Breast epithelium (tissue), 4 donors: ENCODE measurements at regions not wholly inside any gene's neighbourhood (a gene's known extent, or its start where the extent isn't known, plus 50 kb on each side); places are given as distances from the start of the nearest gene placed in this dataset.

Source experiments
- DNase-seq, 2 donors: peaks; one replicate each; pipeline ENCODE4 v3.0.0-alpha.2; 2019; ENCODE audit warnings: low spot score in 2 of 2
- H3K27ac ChIP-seq, 2 donors: fragments of 200-600 bp; sonication (generic) in 1 of 2; one replicate each; pipeline ENCODE4 v1.5.1; 2016 to 2019; ENCODE audit warnings: mild to moderate bottlenecking in 1 of 2
- H3K27me3 ChIP-seq, 2 donors: fragments of 200-600 bp; sonication (generic) in 1 of 2; one replicate each; pipeline versions ENCODE4 v1.5.1 to v1.6.0; 2017 to 2019; ENCODE audit warnings: control low read depth in 1 of 2, mild to moderate bottlenecking in 1 of 2
- H3K36me3 ChIP-seq: fragments of 200-600 bp; one replicate; pipeline ENCODE4 v1.5.1; 2019
- H3K4me1 ChIP-seq, 2 donors: fragments of 200-600 bp; sonication (generic); one replicate each; pipeline ENCODE4 v1.5.1; 2016 to 2019; ENCODE audit warnings: control low read depth in 1 of 2
- H3K4me3 ChIP-seq, 3 donors: fragments of 200-600 bp; sonication (generic); 1 replicate in 2 of 3; 2 replicates in 1 of 3; pipeline ENCODE4 v1.5.1; 2016 to 2019; ENCODE audit warnings: mild to moderate bottlenecking in 3 of 3, moderate library complexity in 2 of 3
- H3K9me3 ChIP-seq, 2 donors: fragments of 200-600 bp; sonication (generic) in 1 of 2; one replicate each; pipeline ENCODE4 v1.5.1; 2016 to 2019; ENCODE audit warnings: control low read depth in 1 of 2
- POLR2A ChIP-seq: fragments of 450-650 bp; IDR thresholded peaks from one replicate; pipeline ENCODE4 v1.6.1; 2016; ENCODE audit warnings: antibody characterized with exemption, mild to moderate bottlenecking, moderate library complexity
- POLR2AphosphoS5 ChIP-seq, 3 donors: sonication (generic); formaldehyde crosslinking; IDR thresholded peaks; one replicate each; pipeline ENCODE4 v1.6.1; 2017; ENCODE audit warnings: antibody characterized with exemption in 3 of 3
- intact Hi-C: fragments of 100-400 bp; cut with DNase I; formaldehyde crosslinking; loops from one replicate; pipeline ENCODE4 v1.15.1; 2023; ENCODE audit warnings: low total_unique reads
- TF ChIP-seq, protein P1 (sequence below), 3 donors: fragments of 450-650 bp; IDR thresholded peaks; one replicate each; pipeline ENCODE4 v1.5.1; 2016 to 2017; ENCODE audit warnings: antibody characterized with exemption in 3 of 3, mild to moderate bottlenecking in 3 of 3, moderate library complexity in 3 of 3

DNA sequence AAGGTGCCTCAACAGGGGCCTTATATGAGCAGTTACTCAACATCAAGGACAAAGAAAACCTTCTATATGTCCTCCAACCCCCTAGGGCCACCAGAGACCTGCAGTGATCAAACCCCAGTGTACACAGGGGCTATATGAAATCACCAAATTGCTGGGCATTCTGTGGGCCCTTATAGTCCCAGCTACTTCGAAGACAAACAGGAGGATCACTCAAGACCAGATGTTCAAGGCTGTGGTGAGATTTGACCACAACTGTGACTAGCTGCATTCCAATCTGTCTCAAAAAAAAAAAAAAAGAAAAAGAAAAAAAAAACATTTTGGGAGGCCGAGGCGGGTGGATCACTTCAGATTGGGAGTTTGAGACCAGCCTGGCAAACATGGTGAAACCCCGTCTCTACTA lies 51.0 kb upstream of the PRB2 start:
- Histone ChIP-seq H3K36me3 (no peaks in the 10 kb centered on the region), H3K4me1 (no peaks in the 10 kb centered on the region), H3K9me3 (no peaks in the 10 kb centered on the region), H3K27ac (no peak overlapping the region), H3K27me3 (no peaks in the 10 kb centered on the region), H3K4me3 (no peak overlapping the region)
- TF ChIP-seq POLR2A (no peak), POLR2AphosphoS5 (IDR thresholded peaks at IDR 0.05) (no peak)
- TF ChIP-seq, protein P1, sequence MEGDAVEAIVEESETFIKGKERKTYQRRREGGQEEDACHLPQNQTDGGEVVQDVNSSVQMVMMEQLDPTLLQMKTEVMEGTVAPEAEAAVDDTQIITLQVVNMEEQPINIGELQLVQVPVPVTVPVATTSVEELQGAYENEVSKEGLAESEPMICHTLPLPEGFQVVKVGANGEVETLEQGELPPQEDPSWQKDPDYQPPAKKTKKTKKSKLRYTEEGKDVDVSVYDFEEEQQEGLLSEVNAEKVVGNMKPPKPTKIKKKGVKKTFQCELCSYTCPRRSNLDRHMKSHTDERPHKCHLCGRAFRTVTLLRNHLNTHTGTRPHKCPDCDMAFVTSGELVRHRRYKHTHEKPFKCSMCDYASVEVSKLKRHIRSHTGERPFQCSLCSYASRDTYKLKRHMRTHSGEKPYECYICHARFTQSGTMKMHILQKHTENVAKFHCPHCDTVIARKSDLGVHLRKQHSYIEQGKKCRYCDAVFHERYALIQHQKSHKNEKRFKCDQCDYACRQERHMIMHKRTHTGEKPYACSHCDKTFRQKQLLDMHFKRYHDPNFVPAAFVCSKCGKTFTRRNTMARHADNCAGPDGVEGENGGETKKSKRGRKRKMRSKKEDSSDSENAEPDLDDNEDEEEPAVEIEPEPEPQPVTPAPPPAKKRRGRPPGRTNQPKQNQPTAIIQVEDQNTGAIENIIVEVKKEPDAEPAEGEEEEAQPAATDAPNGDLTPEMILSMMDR (IDR thresholded peaks at IDR 0.05) = no peak
- DNase-seq = no peak
- intact Hi-C loops = no loop called here

GRCh38 chr12:11457996-11458645 lies 62.8 kb upstream of the PRB2 start:
- H3K36me3 ChIP-seq = no peaks in the 10 kb centered on the region
- H3K4me1 ChIP-seq = no peaks in the 10 kb centered on the region
- H3K27me3 ChIP-seq = no peaks in the 10 kb centered on the region
- H3K9me3 ChIP-seq = no peaks in the 10 kb centered on the region
- no peak for TF ChIP-seq POLR2A
- TF ChIP-seq POLR2AphosphoS5 (IDR thresholded peaks at IDR 0.05) = no peak
- TF ChIP-seq, protein P1 (IDR thresholded peaks at IDR 0.05) = no peak
- H3K27ac ChIP-seq = no peak overlapping the region
- intact Hi-C loops = no loop called here
- H3K4me3 ChIP-seq = no peak overlapping the region
- DNase-seq = no peak

DNA sequence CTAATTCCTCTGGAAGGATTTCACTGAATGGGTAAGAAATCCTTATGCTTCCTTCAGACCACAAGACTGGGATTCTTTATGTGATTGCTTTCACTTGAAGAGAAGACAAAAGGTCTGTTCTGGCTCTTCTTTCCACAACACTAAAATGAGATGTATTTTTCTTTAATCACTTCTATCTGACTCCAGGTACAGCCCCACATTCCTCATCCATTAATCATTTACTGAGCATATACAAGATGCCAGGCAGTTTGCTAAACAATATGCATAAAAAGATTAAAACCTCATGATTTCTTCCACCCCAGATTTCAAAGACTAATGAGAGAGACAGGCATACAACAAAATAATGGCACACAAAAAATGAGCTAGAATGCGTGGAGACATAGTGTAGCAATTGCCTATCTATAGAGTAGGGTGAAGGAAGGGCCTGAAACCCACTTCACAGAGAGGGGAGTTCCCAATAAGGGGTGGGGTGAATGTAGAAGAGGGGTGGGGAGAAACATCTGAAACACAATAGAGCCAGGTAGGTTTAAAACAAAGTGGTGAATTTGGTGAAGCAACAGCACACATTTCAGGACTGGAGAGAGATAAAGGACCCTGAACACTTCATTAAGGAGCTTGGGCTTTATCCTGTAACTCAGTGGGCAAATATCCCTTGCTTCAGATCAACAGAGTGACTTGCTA lies 65.1 kb upstream of the PRB2 start:
- H3K36me3 ChIP-seq = no peaks in the 10 kb centered on the region
- H3K9me3 ChIP-seq = no peaks in the 10 kb centered on the region
- no peaks in the 10 kb centered on the region for H3K4me1 ChIP-seq
- intact Hi-C loops = no loop called here
- DNase-seq = no peak
- no peak for TF ChIP-seq POLR2AphosphoS5 (IDR thresholded peaks at IDR 0.05)
- TF ChIP-seq, protein P1 (IDR thresholded peaks at IDR 0.05) = no peak
- no peak for TF ChIP-seq POLR2A
- H3K27ac ChIP-seq = no peak overlapping the region
- H3K4me3 ChIP-seq = no peak overlapping the region
- H3K27me3 ChIP-seq = no peaks in the 10 kb centered on the region

GRCh38 chr12:11461433-11461832 lies 66.1 kb upstream of the PRB2 start:
- Histone ChIP-seq H3K9me3 (no peaks in the 10 kb centered on the region), H3K27ac (no peak overlapping the region), H3K36me3 (no peaks in the 10 kb centered on the region), H3K27me3 (no peaks in the 10 kb centered on the region), H3K4me3 (no peak overlapping the region), H3K4me1 (no peaks in the 10 kb centered on the region)
- TF ChIP-seq POLR2A = no peak
- TF ChIP-seq POLR2AphosphoS5 (IDR thresholded peaks at IDR 0.05) = no peak
- TF ChIP-seq, protein P1 (IDR thresholded peaks at IDR 0.05) = no peak
- intact Hi-C loops = no loop called here
- DNase-seq = no peak

GRCh38 chr12:11477110-11477509 lies 81.7 kb upstream of the PRB2 start:
- DNase-seq = no peak
- intact Hi-C loops = no loop called here
- Histone ChIP-seq H3K27ac (no peak overlapping the region), H3K4me1 (no peaks in the 10 kb centered on the region), H3K4me3 (no peak overlapping the region), H3K36me3 (no peaks in the 10 kb centered on the region), H3K27me3 (no peaks in the 10 kb centered on the region), H3K9me3 (no peaks in the 10 kb centered on the region)
- TF ChIP-seq POLR2AphosphoS5 (IDR thresholded peaks at IDR 0.05) (no peak), POLR2A (no peak)
- TF ChIP-seq, protein P1 (IDR thresholded peaks at IDR 0.05) = no peak
